GM18861 (cell line): ENCODE measurements at regions not wholly inside any gene's neighbourhood (a gene's known extent, or its start where the extent isn't known, plus 50 kb on each side); places are given as distances from the start of the nearest gene placed in this dataset.
"Not testable (repeated sequence)": the region's sequence is repeated elsewhere in the genome, so short reads cannot be mapped to it uniquely, and the experiment has no call there.

Experiments
- ATAC-seq: cut with Tn5 transposase; IDR thresholded peaks from one replicate; pipeline ENCODE4 v1.9.1; 2021; ENCODE audit not compliant: unreplicated experiment

DNA sequence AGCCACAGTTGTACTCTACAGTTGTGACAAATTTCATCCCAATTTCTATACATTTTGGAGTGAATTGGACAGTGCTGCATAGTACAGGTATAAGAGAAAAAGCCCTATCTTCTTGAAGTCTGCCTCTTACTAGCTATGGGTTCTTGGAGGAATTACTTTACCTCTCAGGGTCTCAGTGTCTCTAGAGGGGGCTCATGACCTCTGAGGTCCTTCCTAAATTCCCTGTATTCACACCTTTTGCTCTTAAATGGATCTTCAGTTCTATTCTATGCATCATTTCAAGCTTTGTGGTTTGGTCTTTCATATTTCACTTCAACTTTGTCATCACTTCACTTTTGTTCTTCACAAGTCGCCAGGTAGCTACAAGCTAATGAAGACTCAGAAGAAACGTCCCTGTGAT is 71.2 kb upstream of the ERCC4 start:
- ATAC-seq = no peak

DNA sequence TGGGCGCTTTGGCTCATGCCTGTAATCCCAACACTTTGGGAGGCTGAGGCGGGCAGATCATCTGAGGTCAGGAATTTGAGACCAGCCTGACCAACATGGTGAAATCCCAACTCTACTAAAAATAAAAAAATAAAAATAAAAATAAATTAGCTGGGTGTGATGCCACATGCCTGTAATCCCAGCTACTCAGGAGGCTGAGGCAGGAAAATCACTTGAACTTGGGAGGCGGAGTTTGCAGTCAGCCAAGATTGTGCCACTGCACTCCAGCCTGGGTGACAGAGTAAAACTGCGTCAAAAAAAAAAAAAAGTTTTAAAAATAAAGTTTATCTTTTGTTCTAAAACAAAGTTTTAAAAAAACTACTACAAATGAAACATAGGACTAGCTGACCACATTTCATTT is 69.8 kb upstream of the ERCC4 start:
- ATAC-seq = not testable (repeated sequence)

DNA sequence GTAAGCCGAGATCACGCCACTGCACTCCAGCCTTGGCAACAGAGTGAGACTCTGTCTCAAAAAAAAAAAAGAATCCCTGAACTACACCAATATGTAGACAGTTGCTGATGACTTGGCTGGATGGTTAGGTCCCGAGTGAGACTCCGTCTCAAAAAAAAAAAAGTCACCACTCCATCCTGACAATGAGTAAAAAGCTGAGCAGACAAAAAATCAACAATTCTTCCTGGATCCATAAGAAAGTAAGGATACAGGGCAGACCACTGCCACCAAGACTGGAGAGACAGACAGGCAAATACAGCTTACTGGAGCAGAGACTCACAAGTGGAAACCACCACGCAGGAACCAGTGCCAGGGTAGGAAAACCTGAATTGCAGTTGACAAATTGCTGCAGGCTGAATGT is 67.1 kb upstream of the ERCC4 start:
- no peak for ATAC-seq

DNA sequence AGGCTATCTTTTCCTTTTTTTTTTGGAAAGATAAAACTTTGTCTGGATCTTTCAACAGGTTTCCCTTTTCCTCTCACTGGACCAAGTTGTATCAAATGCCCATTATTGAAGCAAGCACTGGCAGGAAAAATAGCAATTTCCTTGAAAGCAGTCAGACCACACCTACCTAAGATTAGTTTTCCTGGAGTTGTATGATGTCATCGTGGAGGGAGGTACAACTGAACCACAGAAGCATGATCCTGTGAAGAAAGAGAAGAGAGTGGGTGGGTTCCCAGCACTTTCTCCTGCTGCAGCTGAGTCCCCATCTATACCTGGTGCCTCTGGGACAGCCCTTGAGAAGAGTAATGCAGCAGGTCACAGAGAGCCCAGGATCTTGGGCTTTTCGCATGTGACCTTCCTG is 63.6 kb upstream of the ERCC4 start:
- no peak for ATAC-seq

DNA sequence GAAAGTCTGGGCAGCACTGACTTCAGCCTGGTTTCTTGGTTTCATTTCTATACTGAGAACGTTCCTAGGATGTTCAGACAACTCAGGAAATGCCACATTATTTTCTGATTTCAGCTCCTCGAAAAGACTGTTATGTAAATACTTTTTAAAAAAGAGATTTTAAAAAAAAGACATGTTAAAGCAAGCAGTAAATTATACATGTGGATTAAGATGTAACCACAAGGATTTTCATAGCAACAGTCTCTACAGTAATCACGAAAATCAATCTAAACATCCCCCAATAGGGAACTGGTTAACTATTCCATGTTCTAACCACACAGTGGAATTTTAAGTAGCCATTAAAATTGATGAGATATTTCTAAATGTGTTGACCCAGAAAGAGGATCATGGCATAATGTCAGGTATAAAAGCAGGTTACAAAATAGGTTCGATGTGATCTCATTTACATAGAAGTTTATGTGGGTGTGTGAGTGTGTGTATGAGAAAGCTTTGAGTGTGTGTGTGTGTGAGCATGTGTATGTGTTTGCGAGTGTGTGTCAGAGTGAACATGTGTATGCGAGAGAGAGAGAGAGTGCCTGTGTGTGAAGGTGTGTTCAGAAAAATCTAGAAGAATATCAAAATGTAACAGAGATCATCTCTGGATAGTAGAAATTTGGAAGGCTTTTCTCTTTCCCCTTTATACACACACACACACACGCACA is 63.0 kb upstream of the ERCC4 start:
- no peak for ATAC-seq

DNA sequence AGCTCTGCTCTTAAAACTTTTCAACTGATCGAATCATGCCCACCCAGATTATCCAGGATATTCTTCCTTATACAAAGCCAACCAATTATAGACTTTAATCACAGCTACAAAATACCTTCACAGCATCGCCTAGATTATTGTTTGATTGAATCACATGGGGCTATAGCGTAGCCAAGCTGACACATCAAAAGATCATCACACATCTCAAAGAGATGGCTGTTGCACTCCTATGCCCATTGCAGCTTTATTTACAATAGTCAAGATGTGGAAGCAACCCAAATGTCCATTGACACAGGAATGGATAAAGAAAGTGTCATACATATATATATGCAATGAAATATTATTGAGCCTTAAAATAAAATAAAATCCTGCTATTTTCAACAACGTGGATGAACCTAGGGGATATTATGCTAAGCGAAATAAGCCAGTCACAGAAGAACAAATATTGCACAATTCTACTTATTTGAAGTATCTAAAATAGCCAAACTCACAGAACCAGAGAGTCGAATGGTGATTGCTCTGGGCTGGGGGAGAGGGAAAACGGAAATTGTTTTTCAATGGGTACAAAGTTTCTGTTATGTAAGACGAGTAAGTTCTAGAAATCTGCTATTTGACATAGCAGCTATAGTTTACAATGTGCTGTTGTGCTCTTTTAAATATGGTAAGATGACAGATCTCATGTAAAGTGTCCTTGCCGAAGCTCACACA is 60.9 kb upstream of the ERCC4 start:
- no peak for ATAC-seq

DNA sequence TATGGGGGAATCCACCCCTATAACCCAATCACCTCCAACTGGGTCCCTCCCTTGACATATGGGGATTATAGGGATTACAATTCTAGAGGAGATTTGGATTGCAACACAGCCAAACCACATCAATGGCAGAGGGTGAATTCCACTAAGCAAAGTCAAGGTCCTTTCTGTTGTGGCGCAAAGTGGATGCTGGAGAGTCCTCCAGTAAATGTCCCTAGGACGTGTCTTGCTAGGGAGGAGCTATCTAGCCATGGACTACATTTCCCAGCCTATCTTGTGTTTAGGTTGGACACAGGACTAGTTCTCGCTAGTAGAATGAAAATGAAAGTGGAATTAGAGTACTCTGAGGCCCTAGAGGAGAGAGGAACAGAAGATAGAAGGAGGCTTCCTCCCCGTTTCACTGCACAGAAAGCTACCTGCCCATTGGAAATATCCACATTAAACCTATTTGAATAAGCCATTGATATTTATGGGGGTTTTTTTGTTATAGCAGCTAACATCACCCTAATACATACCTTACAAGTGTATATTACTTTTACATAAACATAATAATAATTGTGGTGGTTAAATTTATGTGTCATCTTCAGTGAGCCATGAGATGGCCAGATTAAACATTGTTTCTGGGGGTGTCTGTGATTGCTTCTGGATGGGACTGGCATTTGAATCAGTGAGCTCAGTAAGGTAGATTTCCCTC is 56.7 kb upstream of the ERCC4 start:
- ATAC-seq = no peak

DNA sequence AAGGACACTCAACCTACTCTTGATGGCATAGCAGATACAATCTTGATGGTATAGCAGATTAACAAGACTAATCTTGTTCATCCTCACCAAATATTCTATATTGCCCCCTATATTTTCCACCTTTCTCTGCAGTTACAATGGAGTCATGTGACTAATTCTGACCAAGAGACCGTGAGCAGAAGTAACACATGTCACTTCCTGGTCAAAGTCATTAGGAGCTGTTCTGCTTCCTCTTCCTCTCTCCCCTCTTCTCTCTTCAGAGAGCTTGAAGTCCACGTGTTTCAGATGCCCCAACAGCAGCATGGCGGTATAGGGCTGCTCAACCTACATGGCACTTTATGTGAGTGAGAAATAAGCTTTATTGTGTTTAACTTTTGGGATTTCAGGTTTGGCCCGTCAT is 55.3 kb upstream of the ERCC4 start:
- no peak for ATAC-seq

DNA sequence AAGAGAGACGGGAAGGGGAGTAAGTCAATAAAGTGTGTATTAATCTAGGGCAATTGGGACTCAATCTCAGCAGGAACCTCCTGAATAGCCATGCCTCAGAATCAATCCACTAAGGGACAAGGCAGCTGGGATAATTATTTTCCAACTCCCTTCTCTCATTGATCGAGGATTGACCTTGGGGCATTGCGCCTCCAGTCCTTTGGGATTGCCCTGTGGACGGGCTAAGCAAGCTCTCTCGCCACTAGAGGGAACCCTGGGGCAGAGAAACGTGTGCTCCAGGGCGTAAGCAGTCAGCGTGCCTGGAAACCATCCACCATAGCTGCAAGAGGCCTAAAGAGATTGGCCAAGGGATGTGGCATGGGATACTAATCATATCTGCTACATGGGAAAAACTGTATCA is 53.9 kb upstream of the ERCC4 start:
- no peak for ATAC-seq
